Endometrial microvascular endothelial cells (primary cell): ENCODE measurements at regions not wholly inside any gene's neighbourhood (a gene's known extent, or its start where the extent isn't known, plus 50 kb on each side); places are given as distances from the start of the nearest gene placed in this dataset.
"Not testable (repeated sequence)": the region's sequence is repeated elsewhere in the genome, so short reads cannot be mapped to it uniquely, and the experiment has no call there.

ENCODE experiments used
- in situ Hi-C: cut with HindIII; loops from 2 replicates; pipeline ENCODE4 v1.10.0; 2017; ENCODE audit warnings: low sequenced_read_pairs, low pct_unique_long_range_greater_than_20kb; ENCODE audit errors: inconsistent ontology term

- in situ Hi-C loops: loop anchor here (25.0 kb wide), 1 partner anchor 199 kb away; no protein-coding TSS in a partner anchor
Observed at GRCh38 chr1:101136271-101136670, 100.5 kb upstream of the S1PR1 start.

- in situ Hi-C loops: loop anchor here (25.0 kb wide), 1 partner anchor 198 kb away; no protein-coding TSS in a partner anchor
Observed at GRCh38 chr1:101135526-101135925, 101.3 kb upstream of the S1PR1 start.

- in situ Hi-C loops: loop anchor here (25.0 kb wide), 1 partner anchor 194 kb away; no protein-coding TSS in a partner anchor
Observed at GRCh38 chr1:101131239-101131843, 105.5 kb upstream of the S1PR1 start.

- in situ Hi-C loops: loop anchor here (25.0 kb wide), 1 partner anchor 193 kb away; no protein-coding TSS in a partner anchor
Observed at GRCh38 chr1:101130673-101131072, 105.1 kb upstream of the DPH5 start.

GRCh38 chr1:101128846-101129245, 103.3 kb upstream of the DPH5 start:
- in situ Hi-C loops: loop anchor here (25.0 kb wide), 1 partner anchor 192 kb away; no protein-coding TSS in a partner anchor

- in situ Hi-C loops: loop anchor here (25.0 kb wide), 1 partner anchor 191 kb away; no protein-coding TSS in a partner anchor
Observed at GRCh38 chr1:101128211-101128727, 102.7 kb upstream of the DPH5 start.

GRCh38 chr1:101124405-101124804, 98.8 kb upstream of the DPH5 start:
- in situ Hi-C loops: no loop called here

GRCh38 chr1:101123904-101124303, 98.3 kb upstream of the DPH5 start:
- in situ Hi-C loops: not testable (repeated sequence)

- in situ Hi-C loops: no loop called here
Observed at GRCh38 chr1:101122452-101123166, 97.0 kb upstream of the DPH5 start.

- in situ Hi-C loops: no loop called here
Observed at GRCh38 chr1:101121975-101122374, 96.4 kb upstream of the DPH5 start.

- in situ Hi-C loops: no loop called here
Observed at GRCh38 chr1:101121504-101121903, 95.9 kb upstream of the DPH5 start.

- in situ Hi-C loops: no loop called here
Observed at GRCh38 chr1:101120868-101121267, 95.3 kb upstream of the DPH5 start.

GRCh38 chr1:101119289-101119688, 93.7 kb upstream of the DPH5 start:
- in situ Hi-C loops: no loop called here

- in situ Hi-C loops: no loop called here
Observed at GRCh38 chr1:101116006-101116405, 90.4 kb upstream of the DPH5 start.

- in situ Hi-C loops: no loop called here
Observed at GRCh38 chr1:101115112-101115511, 89.5 kb upstream of the DPH5 start.

- in situ Hi-C loops: not testable (repeated sequence)
Observed at GRCh38 chr1:101114128-101114527, 88.5 kb upstream of the DPH5 start.

GRCh38 chr1:101112051-101112780, 86.6 kb upstream of the DPH5 start:
- in situ Hi-C loops: no loop called here

- in situ Hi-C loops: no loop called here
Observed at GRCh38 chr1:101111461-101111860, 85.9 kb upstream of the DPH5 start.

GRCh38 chr1:101109791-101110190, 84.2 kb upstream of the DPH5 start:
- in situ Hi-C loops: no loop called here
